GM12878 (cell line): ENCODE measurements at regions not wholly inside any gene's neighbourhood (a gene's known extent, or its start where the extent isn't known, plus 50 kb on each side); places are given as distances from the start of the nearest gene placed in this dataset.
"Not testable (repeated sequence)": the region's sequence is repeated elsewhere in the genome, so short reads cannot be mapped to it uniquely, and the experiment has no call there.

Experiments
- ATAC-seq: fragments of 200-7000 bp; cut with Tn5 transposase; 3 replicates; pipeline ENCODE4 v1.9.1; 2020; ENCODE audit warnings: mild to moderate bottlenecking, moderate library complexity
- BruUV-seq: library from RNA; stranded (reverse); fragments of 400-500 nt; replicated peaks from 2 replicates; lab custom pipeline; 2021; lab: Mats Ljungman, UMichigan
- CTCF ChIA-PET: fragments of 300-600 bp; sonication (Branson Sonifier 250); formaldehyde crosslinking; extraction: SDS; loops from one replicate; lab custom pipeline; 2021; ENCODE audit warnings: inconsistent platforms; lab: Yijun Ruan, JAX
- POLR2A ChIA-PET: fragments of 350-600 bp; formaldehyde crosslinking; extraction: SDS; loops from one replicate; lab custom pipeline; 2021; ENCODE audit warnings: inconsistent platforms; lab: Charles Lee
- RAD21 ChIA-PET: fragments of 300-600 bp; sonication (Branson Sonifier 250); formaldehyde crosslinking; loops from one replicate; lab custom pipeline; 2023; ENCODE audit warnings: antibody characterized with exemption; ENCODE audit not compliant: unreplicated experiment; lab: Charles Lee
- SMC1A ChIA-PET: fragments of 300-600 bp; sonication (Branson Sonifier 250); formaldehyde crosslinking; loops from one replicate; lab custom pipeline; 2023; ENCODE audit not compliant: unreplicated experiment, uncharacterized antibody; lab: Charles Lee
- DNase-seq: peaks from one replicate; pipeline ENCODE4 v3.0.0-alpha.2; 2011; ENCODE audit warnings: low read depth, low spot score
- FAIRE-seq: peaks from 3 replicates; lab custom pipeline; 2011; peaks lifted over from hg19 to GRCh38; lab: Jason Lieb, UNC
- H2AFZ ChIP-seq: 2 replicates; pipeline ENCODE4 v1.6.0; 2011; ENCODE audit warnings: low read depth, low read length, control low read depth; ENCODE audit not compliant: control insufficient read depth
- H3K27ac ChIP-seq: 2 replicates; pipeline ENCODE4 v1.5.1; 2011; ENCODE audit warnings: control low read depth; ENCODE audit not compliant: control insufficient read depth, insufficient read depth
- H3K27me3 ChIP-seq, 2 experiments: replicated peaks in 1 of 2; 2 replicates each; pipeline versions ENCODE4 v1.6.0 to v1.6.1; 2011; ENCODE audit warnings: low read length in 1 of 2; ENCODE audit not compliant: control insufficient read depth in 2 of 2, insufficient read depth in 2 of 2
- H3K36me3 ChIP-seq, 2 experiments: 2 replicates each; pipeline ENCODE4 v1.5.1; 2011; ENCODE audit warnings: low read length in 1 of 2; ENCODE audit not compliant: control insufficient read depth in 2 of 2, insufficient read depth in 2 of 2
- H3K4me1 ChIP-seq: 2 replicates; pipeline ENCODE4 v1.6.1; 2011; ENCODE audit warnings: mild to moderate bottlenecking, low read length, moderate library complexity, mixed read lengths; ENCODE audit not compliant: control insufficient read depth, insufficient read depth
- H3K4me2 ChIP-seq: 2 replicates; pipeline ENCODE4 v1.6.0; 2011; ENCODE audit warnings: control low read depth; ENCODE audit not compliant: control insufficient read depth, insufficient read depth
- H3K4me3 ChIP-seq: fragments of 200-600 bp; sonication (generic); 2 replicates; pipeline ENCODE4 v1.5.1; 2016
- H3K79me2 ChIP-seq: 2 replicates; pipeline ENCODE4 v1.6.0; 2011; ENCODE audit warnings: low read length; ENCODE audit not compliant: control insufficient read depth, insufficient read depth
- H3K9ac ChIP-seq: 2 replicates; pipeline ENCODE4 v1.8.0; 2011; ENCODE audit warnings: low read length, control low read depth, mixed read lengths; ENCODE audit not compliant: control insufficient read depth, insufficient read depth
- H3K9me3 ChIP-seq: replicated peaks from 3 replicates; pipeline ENCODE4 v1.5.1; 2011; ENCODE audit warnings: mild to moderate bottlenecking, low read length; ENCODE audit not compliant: control insufficient read depth, insufficient read depth
- H4K20me1 ChIP-seq: 2 replicates; pipeline ENCODE4 v1.6.0; 2011; ENCODE audit not compliant: control insufficient read depth, insufficient read depth
- ATF7 ChIP-seq: fragments of 450-650 bp; IDR thresholded peaks from 2 replicates; pipeline ENCODE4 v1.6.1; 2016; ENCODE audit warnings: low read depth, mild to moderate bottlenecking
- ELK1 ChIP-seq: IDR thresholded peaks from 2 replicates; pipeline ENCODE4 v1.6.1; 2012; ENCODE audit warnings: low read depth, low read length, improper control_type of control experiment
- JUNB ChIP-seq: IDR thresholded peaks from 2 replicates; pipeline ENCODE4 v1.6.1; 2016; ENCODE audit warnings: antibody characterized with exemption, mild to moderate bottlenecking
- LARP7 ChIP-seq: fragments of 450-650 bp; IDR thresholded peaks from 2 replicates; pipeline ENCODE4 v1.6.1; 2017; ENCODE audit warnings: mild to moderate bottlenecking
- RCOR1 ChIP-seq: conservative IDR thresholded peaks from 2 replicates; pipeline ENCODE4 v1.6.1; 2012; ENCODE audit warnings: low read depth, low read length, improper control_type of control experiment
- RELB ChIP-seq: fragments of 450-650 bp; IDR thresholded peaks from 2 replicates; pipeline ENCODE4 v1.6.1; 2017; ENCODE audit warnings: low read depth, mild to moderate bottlenecking, moderate library complexity
- whole genome bisulfite sequencing: methylation state at CpG from one replicate; pipeline ENCODE4 v1.1.6; 2016; ENCODE audit warnings: low lambda C conversion rate; ENCODE audit not compliant: insufficient replicate concordance, insufficient coverage; ENCODE audit errors: missing lambda C conversion rate; 5-methylcytosine and 5-hydroxymethylcytosine counted together
- in situ Hi-C: fragments of 300-500 bp; cut with MboI; formaldehyde crosslinking; loops from 9 replicates; pipeline ENCODE4 v1.14.3; 2018; ENCODE audit warnings: mixed read lengths
- intact Hi-C: fragments of 100-400 bp; cut with micrococcal nuclease; formaldehyde crosslinking; loops from one replicate; pipeline ENCODE4 v1.14.2; 2022; ENCODE audit not compliant: unreplicated experiment
- TF ChIP-seq, protein P1 (sequence below): fragments of 450-650 bp; IDR thresholded peaks from 2 replicates; pipeline ENCODE4 v1.6.1; 2016; ENCODE audit warnings: mild to moderate bottlenecking
- TF ChIP-seq, protein P2 (sequence below): IDR thresholded peaks from 2 replicates; pipeline ENCODE4 v1.6.1; 2011; ENCODE audit warnings: borderline replicate concordance, low read depth, mild to moderate bottlenecking, moderate library complexity, mixed read lengths, low read length; ENCODE audit not compliant: insufficient read depth; ENCODE audit errors: extremely low read length

- TF ChIP-seq, protein P1, sequence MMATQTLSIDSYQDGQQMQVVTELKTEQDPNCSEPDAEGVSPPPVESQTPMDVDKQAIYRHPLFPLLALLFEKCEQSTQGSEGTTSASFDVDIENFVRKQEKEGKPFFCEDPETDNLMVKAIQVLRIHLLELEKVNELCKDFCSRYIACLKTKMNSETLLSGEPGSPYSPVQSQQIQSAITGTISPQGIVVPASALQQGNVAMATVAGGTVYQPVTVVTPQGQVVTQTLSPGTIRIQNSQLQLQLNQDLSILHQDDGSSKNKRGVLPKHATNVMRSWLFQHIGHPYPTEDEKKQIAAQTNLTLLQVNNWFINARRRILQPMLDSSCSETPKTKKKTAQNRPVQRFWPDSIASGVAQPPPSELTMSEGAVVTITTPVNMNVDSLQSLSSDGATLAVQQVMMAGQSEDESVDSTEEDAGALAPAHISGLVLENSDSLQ, result no peak
- no peak for TF ChIP-seq ELK1
- TF ChIP-seq LARP7, result no peak
- TF ChIP-seq RCOR1, result no peak
- no peak for TF ChIP-seq RELB
- TF ChIP-seq, protein P2, sequence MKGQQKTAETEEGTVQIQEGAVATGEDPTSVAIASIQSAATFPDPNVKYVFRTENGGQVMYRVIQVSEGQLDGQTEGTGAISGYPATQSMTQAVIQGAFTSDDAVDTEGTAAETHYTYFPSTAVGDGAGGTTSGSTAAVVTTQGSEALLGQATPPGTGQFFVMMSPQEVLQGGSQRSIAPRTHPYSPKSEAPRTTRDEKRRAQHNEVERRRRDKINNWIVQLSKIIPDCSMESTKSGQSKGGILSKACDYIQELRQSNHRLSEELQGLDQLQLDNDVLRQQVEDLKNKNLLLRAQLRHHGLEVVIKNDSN, result no peak
These were observed 345.1 kb upstream of the PRKCQ start (continued) for GRCh38 chr10:6925146-6925545.

DNA sequence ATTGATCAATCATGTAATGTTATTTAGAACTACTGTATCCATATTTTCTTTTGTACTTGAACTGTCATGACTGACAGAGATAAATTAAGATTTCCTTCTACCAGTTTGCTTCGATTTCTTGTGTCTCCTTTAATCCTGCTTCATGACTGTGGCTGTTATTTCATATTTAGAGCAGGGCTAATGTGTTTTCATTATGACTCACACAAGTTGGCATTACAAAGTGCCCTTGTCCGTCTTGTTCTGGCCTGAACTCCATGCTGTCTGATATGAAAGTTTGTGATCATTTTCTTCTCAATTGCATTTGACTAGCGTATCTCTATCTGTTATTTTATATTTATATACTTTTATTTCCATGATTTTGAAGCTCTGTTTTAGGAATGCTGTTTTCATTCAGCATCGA, 344.1 kb upstream of the PRKCQ start:
- FAIRE-seq (no peak), ATAC-seq (no peak), DNase-seq (no peak)
- Histone ChIP-seq H3K4me1 (peaks cover 30% of the 10 kb centered on the region), H3K36me3 (no peaks in the 10 kb centered on the region), H3K4me3 (no peak overlapping the region), H3K4me2 (no peak overlapping the region), H3K9ac (no peak overlapping the region), H3K27ac (no peak overlapping the region), H3K79me2 (no peaks in the 10 kb centered on the region), H2AFZ (no peak overlapping the region), H4K20me1 (no peaks in the 10 kb centered on the region), H3K9me3 (no peaks in the 10 kb centered on the region), H3K27me3 (no peaks in the 10 kb centered on the region)
- no TSS peak for BruUV-seq
- ChIA-PET SMC1A (interaction anchor here (0.9 to 1.3 kb wide), 4 partner anchors 9 to 494 kb away, joined by 3 to 5 read pairs (median 3); no protein-coding TSS in a partner anchor), RAD21 (interaction anchor here (1.1 to 1.3 kb wide), 2 partner anchors 11 to 487 kb away, joined by 3 to 6 read pairs; partner anchors contain the start of gene SFMBT2), CTCF (interaction anchor here (0.5 to 1.5 kb wide), 5 partner anchors 8 to 763 kb away, joined by 3 to 4 read pairs (median 3); no protein-coding TSS in a partner anchor), POLR2A (no interaction called here)
- in situ Hi-C loops, result no loop called here
- 58% methylated on average over 4 of the region's 4 CpGs for WGBS
- no peak for TF ChIP-seq ATF7
- TF ChIP-seq JUNB, result peak; percentile 11; the same call in 1 of the 2 replicates
- intact Hi-C loops, result loop anchor here (10.0 kb wide), 1 partner anchor 761 kb away; no protein-coding TSS in a partner anchor

- H3K4me3 ChIP-seq, H3K36me3 ChIP-seq, H4K20me1 ChIP-seq, H3K4me1 ChIP-seq, H3K9me3 ChIP-seq, POLR2A ChIA-PET, H2AFZ ChIP-seq, ATAC-seq, DNase-seq, H3K27ac ChIP-seq, H3K27me3 ChIP-seq, FAIRE-seq, in situ Hi-C loops, BruUV-seq, H3K79me2 ChIP-seq, H3K9ac ChIP-seq, H3K4me2 ChIP-seq: not testable (repeated sequence)
- intact Hi-C loops, result loop anchor here (2.0 to 10.0 kb wide), 2 partner anchors 488 to 764 kb away; no protein-coding TSS in a partner anchor
- CTCF ChIA-PET, result interaction anchor here (0.7 to 4.9 kb wide), 18 partner anchors 10 to 1075 kb away, joined by 3 to 51 read pairs (median 5); partner anchors contain the start of genes SFMBT2 and TAF3
- RAD21 ChIA-PET, result interaction anchor here (0.9 to 2.3 kb wide), 4 partner anchors 60 to 766 kb away, joined by 3 to 8 read pairs (median 6); no protein-coding TSS in a partner anchor
- 91% methylated on average over 15 of the region's 16 CpGs for WGBS
- SMC1A ChIA-PET, result interaction anchor here (0.9 to 3.7 kb wide), 14 partner anchors 10 to 765 kb away, joined by 3 to 25 read pairs (median 4); no protein-coding TSS in a partner anchor
These were observed 340.9 kb upstream of the PRKCQ start for GRCh38 chr10:6921026-6921425.
